T-helper 22 cell (primary cell): ENCODE measurements at regions not wholly inside any gene's neighbourhood (a gene's known extent, or its start where the extent isn't known, plus 50 kb on each side); places are given as distances from the start of the nearest gene placed in this dataset.

Source experiments
- DNase-seq: peaks from one replicate; pipeline ENCODE4 v3.0.0-alpha.2; 2020; ENCODE audit warnings: low read depth

- no peak for DNase-seq
Measured at GRCh38 chr10:128316121-128316726, 190.0 kb upstream of the MKI67 start.

GRCh38 chr10:128316925-128317324, 190.7 kb upstream of the MKI67 start:
- DNase-seq, result no peak

GRCh38 chr10:128318366-128318765, 192.1 kb upstream of the MKI67 start:
- DNase-seq, result no peak

GRCh38 chr10:128318913-128319312, 192.7 kb upstream of the MKI67 start:
- DNase-seq, result no peak

GRCh38 chr10:128322106-128322505, 195.9 kb upstream of the MKI67 start:
- DNase-seq, result no peak

- no peak for DNase-seq
Measured at GRCh38 chr10:128322950-128323349, 196.7 kb upstream of the MKI67 start.

- DNase-seq, result no peak
Measured at GRCh38 chr10:128324058-128324827, 198.0 kb upstream of the MKI67 start.

- DNase-seq, result no peak
Measured at GRCh38 chr10:128325788-128326187, 199.6 kb upstream of the MKI67 start.

- DNase-seq, result no peak
Measured at GRCh38 chr10:128326251-128326650, 200.0 kb upstream of the MKI67 start.

- no peak for DNase-seq
Measured at GRCh38 chr10:128326851-128327250, 200.6 kb upstream of the MKI67 start.

GRCh38 chr10:128336401-128336800, 210.2 kb upstream of the MKI67 start:
- no peak for DNase-seq

- no peak for DNase-seq
Measured at GRCh38 chr10:128337860-128338378, 211.7 kb upstream of the MKI67 start.

GRCh38 chr10:128338951-128339350, 212.7 kb upstream of the MKI67 start:
- DNase-seq, result no peak

GRCh38 chr10:128339753-128340152, 213.5 kb upstream of the MKI67 start:
- no peak for DNase-seq

GRCh38 chr10:128345353-128345752, 219.1 kb upstream of the MKI67 start:
- no peak for DNase-seq

GRCh38 chr10:128360783-128361182, 234.6 kb upstream of the MKI67 start:
- DNase-seq, result no peak

- no peak for DNase-seq
Measured at GRCh38 chr10:128361487-128361886, 235.3 kb upstream of the MKI67 start.

GRCh38 chr10:128362514-128362913, 236.3 kb upstream of the MKI67 start:
- no peak for DNase-seq

GRCh38 chr10:128364631-128365030, 238.4 kb upstream of the MKI67 start:
- DNase-seq, result no peak

GRCh38 chr10:128365156-128365725, 239.0 kb upstream of the MKI67 start:
- no peak for DNase-seq

GRCh38 chr10:128367807-128368206, 241.6 kb upstream of the MKI67 start:
- DNase-seq, result no peak

GRCh38 chr10:128369101-128369650, 243.0 kb upstream of the MKI67 start:
- DNase-seq, result no peak
